GM13976 (cell line): ENCODE measurements at regions not wholly inside any gene's neighbourhood (a gene's known extent, or its start where the extent isn't known, plus 50 kb on each side); places are given as distances from the start of the nearest gene placed in this dataset.
"Not testable (repeated sequence)": the region's sequence is repeated elsewhere in the genome, so short reads cannot be mapped to it uniquely, and the experiment has no call there.

ENCODE experiments used
- DNase-seq: peaks from one replicate; pipeline ENCODE4 v3.0.0; 2012; ENCODE audit warnings: low spot score
- CTCF ChIP-seq: IDR thresholded peaks from 2 replicates; pipeline ENCODE4 v1.5.1; 2012; ENCODE audit warnings: borderline replicate concordance, mild to moderate bottlenecking; ENCODE audit not compliant: insufficient read depth; ENCODE audit errors: extremely low read depth, missing control alignments, control extremely low read depth
- in situ Hi-C: fragments of 300-500 bp; cut with MboI; formaldehyde crosslinking; loops from one replicate; pipeline ENCODE4 v1.12.0; 2022; ENCODE audit warnings: low sequenced_read_pairs, mixed read lengths, inconsistent platforms; ENCODE audit not compliant: unreplicated experiment

GRCh38 chr2:185665251-185665814, 73.3 kb upstream of the FSIP2 start:
- in situ Hi-C loops, result no loop called here
- no peak for TF ChIP-seq CTCF
- DNase-seq, result no peak

- DNase-seq, result no peak
- TF ChIP-seq CTCF, result no peak
- in situ Hi-C loops, result no loop called here
Measured at GRCh38 chr2:185667452-185667851, 71.2 kb upstream of the FSIP2 start.

DNA sequence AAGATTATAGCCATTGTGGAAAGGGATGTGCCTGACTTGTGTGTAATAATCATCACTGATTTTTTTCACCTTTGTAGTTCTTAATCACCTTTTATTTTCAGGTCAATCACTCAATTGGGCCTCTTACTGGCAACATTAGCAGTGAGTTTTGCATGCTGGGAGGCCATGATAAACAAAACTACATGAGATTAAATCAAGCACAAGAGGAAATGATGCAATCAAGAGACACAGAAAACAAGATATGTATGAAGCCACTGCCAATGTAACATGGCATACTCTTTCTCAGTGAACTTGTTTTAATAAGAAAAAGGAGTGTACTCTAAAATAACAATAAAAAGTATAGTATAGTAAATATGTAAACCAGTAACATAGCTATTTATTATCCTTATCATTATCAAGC, 69.9 kb upstream of the FSIP2 start:
- in situ Hi-C loops, result no loop called here
- no peak for TF ChIP-seq CTCF
- no peak for DNase-seq

- no peak for DNase-seq
- in situ Hi-C loops, result no loop called here
- TF ChIP-seq CTCF, result no peak
Measured at GRCh38 chr2:185674232-185674631, 64.4 kb upstream of the FSIP2 start.

DNA sequence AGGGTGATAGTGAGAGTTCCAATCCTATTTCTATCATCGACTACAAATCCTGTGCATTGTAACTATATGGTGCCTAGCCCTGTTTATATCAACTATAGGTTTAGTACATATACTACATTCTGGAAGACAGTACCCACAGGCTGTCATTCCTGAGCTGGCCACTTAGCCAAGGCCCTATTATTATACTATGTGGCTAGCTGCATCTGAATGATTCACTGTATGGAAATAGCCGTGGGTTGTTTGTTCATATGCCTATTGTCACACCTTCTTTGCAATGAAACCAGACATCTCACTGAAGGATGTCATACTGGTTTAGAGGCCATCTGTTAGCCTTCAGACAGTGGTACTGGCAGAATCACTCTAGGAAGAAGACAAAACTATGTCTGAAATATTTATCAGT, 62.3 kb upstream of the FSIP2 start:
- in situ Hi-C loops, result no loop called here
- DNase-seq, result no peak
- no peak for TF ChIP-seq CTCF

GRCh38 chr2:185687001-185687400, 51.6 kb upstream of the FSIP2 start:
- in situ Hi-C loops, DNase-seq: not testable (repeated sequence)

GRCh38 chr2:185687967-185688366, 50.6 kb upstream of the FSIP2 start:
- DNase-seq, result no peak
- no peak for TF ChIP-seq CTCF
- in situ Hi-C loops, result no loop called here
